Frontal cortex (tissue), 3 donors: ENCODE measurements at regions not wholly inside any gene's neighbourhood (a gene's known extent, or its start where the extent isn't known, plus 50 kb on each side); places are given as distances from the start of the nearest gene placed in this dataset.
"Not testable (repeated sequence)": the region's sequence is repeated elsewhere in the genome, so short reads cannot be mapped to it uniquely, and the experiment has no call there.

Experiments used
- DNase-seq, 2 donors: peaks; one replicate each; pipeline ENCODE4 v3.0.0; 2012; ENCODE audit warnings: low spot score in 2 of 2
- FAIRE-seq: peaks from 2 replicates; lab custom pipeline; 2012; peaks lifted over from hg19 to GRCh38; lab: Jason Lieb, UNC
- donor health status: control.
- donor health status: control.
- donor health status: control.

DNA sequence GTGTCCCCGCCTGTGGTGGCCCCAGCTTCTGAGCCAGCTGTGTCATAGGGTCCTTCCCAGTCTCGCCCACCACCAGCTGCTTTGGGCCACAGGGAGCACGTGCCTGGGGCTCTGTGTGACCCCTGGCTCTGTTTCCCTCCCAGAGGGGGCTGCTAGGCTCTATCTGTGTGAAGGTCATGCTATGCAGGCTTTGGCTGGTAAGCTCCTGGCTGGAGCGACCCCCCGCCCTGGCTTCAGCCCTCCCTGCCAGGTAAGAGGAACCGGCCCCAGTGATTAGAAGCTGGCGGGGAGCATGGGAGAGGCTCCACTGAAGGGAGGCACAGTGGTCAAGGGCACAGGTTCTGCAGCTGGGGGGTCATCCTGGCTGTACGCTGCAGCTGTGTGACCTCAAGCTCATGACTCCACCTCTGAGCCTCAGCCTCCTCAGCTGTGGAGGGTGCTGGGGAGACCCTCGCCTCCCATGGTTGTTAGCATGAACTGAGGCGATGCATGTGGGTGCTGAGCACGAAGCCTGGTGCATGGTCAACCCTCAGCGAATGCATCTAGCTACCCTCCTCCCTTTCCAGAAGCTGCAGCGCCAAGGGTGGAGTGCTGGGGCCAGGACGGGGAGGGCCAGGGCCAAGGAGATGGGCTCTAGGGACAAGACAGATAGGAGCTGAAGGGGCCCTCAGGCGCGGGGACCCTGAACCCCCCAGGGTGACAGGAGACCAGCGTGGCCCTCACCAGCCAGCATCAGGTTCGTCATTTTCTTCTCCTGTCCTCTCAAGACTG lies 163.8 kb upstream of the MVB12B start:
- FAIRE-seq = no peak
- no peak for DNase-seq

DNA sequence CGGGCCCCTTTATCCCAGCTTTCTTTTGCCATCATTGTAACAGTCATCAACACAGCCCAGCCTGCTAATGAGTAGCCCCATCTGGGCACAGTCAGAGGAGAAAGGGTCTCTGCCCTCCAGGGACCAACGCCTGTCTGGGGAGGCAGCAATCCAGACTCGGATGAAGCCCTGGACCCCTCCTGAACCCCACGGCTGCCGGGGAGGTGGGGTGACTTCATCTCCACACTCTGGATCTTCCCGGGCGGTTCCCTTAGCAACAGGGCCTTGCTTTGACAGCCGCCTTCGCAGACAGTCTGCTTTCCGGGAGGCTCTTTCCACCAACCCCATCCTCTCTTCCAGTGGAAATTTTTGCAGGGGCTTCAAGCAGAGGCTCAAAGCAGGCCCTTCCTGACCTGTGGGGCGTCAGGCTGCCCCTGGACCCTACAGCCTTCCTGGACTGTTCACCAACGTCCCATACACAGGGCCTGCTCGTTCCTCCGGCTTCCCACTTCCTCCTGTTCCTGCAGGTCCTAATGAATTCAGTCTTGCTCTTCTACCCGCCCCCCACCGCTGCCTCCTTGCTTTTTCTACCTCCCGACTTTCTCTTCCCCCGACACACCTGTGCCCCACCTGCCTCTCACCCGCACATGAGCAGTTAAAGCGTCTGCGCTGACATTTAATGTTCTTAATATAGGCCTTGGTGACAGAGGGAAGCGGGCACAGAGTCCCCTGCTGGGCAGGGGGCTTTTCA lies 161.7 kb upstream of the MVB12B start:
- no peak for DNase-seq
- no peak for FAIRE-seq

DNA sequence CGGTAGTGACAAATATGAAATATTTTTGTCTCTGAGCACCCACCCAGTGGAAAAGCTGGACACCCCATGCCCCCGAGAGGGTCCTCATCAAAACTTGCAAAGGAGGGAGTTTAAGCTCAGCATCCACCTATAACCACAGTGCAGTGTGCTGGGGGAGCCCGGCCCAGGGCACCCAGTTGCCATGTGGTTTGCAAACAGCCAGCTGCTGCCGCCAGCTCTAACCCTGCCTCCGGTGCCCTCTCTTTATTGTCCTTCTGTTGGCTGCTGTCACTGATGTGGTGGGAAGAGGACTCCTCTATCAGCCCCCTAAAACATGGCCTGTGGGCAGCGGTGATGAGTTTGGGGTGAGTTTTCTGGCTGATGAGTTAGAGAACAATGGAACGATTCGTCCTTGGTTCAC lies 160.9 kb upstream of the MVB12B start:
- FAIRE-seq (no peak), DNase-seq (no peak)

DNA sequence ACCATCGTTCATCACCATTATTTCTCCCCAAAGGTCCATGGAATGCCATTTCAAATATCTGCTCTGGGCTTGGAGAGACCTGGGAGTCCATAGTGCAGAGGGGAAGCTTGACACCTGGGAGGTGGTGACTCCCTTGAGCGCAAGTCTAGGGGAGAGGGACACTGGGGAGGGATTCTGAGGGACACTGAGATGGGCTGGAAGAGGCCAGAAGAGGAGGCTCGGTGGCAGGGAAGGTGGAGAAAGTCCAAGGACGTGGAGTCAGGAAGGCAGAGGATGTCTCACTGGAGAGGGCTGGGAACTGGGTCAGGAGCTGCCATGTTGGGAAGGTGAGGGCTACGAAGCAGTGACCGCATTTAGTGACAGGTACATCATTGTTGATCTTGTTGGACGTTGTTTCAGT lies 160.3 kb upstream of the MVB12B start:
- FAIRE-seq (no peak), DNase-seq (no peak)

DNA sequence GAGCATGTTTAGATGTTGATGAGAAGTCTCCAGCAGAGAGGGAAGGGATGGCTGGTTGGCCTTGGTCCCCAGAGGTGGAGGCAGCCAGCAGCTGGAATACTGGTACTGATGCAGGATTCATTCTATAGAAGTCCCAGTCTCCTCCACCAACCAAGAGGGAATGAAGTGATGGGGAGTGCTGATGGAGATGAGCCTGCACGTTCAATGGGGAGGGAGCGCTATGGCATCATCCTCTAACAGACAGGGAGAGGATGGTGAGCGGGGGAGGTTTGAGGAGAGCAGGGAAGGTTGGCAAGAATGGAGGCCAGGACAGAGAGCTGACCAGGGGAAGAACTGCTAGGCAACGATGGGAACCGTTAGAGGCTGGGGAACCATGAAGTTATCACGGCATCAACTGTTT lies 159.8 kb upstream of the MVB12B start:
- no peak for FAIRE-seq
- DNase-seq = no peak

DNA sequence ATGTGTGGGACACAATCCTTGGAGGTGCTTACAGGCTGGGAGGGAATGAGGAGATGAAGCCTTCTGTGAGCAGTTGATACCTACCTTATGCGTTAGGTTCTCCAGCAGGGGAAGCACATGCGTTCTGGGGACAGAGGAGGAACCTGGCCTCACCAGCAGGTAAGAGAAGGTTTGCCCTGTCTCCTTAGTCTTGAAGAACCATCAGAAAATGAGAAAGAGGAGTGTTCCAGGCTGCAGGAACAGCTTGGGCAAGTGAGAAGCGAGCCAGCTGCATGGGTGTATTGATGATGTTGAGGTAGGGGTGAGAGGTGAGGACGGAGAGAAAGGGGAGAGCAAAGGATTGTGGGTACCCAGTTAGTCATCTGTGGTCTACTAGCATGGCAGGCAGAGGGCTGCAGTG lies 156.9 kb upstream of the MVB12B start:
- FAIRE-seq = no peak
- DNase-seq = no peak

DNA sequence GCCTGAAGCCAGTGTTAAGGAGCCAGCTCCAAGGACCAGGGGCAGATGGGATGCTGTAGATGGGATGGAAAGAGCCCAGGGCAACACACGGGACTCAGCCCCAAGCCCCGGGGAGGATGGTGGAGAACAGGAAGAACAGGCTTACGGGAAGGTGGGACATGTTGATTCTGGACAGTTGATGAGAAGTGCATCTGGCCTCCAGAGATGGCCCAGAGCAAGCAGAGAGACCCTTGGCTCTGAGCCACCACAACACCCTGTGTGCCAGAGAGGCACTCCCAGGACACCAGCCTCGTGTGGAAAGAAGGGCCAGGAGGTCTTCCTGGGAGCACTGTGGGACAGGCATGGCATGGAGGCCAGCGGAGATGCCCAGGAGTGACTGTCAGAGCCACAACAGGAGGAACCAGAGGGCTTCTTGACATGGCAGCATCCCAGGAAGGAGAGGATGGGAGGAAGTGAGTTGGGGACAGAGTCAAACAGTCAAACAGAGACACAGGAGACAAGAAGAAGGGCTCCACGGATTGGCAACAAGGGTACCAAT lies 156.3 kb upstream of the MVB12B start:
- DNase-seq (no peak), FAIRE-seq (no peak)

DNA sequence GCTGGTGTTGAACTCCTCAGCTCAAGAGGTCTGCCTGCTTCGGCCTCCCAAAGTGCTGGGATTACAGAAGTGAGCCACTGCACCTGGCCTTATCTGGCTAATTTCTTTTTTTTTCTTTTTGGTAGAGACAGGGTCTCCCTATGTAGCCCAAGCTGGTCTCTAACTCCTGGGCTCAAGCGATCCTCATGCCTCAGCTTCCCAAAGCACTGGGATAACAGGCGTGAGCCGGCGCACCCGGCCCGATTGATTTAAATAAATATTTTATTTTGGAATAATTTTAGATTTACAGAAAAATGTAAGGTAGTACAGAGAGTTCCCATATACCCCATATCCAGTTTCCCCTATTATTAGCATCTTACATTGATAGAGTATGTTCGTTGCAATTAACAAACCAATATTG lies 155.0 kb upstream of the MVB12B start:
- DNase-seq (no peak), FAIRE-seq (no peak)

DNA sequence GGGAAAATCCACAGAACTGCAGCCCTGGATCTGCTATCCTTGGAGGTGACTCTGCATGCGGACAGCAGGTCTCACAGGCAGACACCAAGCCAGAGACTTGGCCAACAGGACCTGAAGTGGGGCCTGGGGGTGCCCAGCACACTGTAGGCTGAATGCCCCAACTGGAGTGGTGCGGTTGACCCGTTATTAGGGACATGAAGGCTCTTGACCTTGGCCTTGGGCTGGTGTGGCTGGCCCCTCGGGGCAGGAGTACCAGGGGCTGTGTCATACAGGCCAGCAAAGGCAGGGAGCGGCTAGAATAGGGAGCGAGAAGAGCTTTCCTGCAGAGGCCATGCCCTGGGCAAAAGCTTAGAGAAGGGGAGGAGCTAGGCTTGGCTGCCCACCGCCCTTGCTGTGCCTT lies 153.2 kb upstream of the MVB12B start:
- FAIRE-seq = no peak

DNA sequence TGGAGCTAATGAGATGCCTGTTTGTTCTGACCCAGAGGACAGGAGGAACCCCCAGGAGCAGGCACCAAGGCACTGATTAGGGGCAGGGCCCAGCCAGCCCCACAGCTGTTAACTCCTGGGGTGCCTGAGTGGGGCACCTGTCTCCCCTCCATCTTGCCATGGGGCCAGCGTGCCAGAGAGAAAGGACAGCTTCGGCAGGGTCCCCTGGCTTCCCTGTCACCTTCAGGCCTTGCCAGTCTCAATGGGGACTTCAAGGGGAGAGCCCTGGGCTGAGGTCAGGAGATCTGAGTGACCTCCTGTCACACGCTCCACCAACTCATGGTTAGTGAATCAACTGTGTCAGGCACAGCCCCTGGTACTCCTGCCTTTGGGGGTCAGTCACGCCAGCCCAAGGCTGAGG lies 152.7 kb upstream of the MVB12B start:
- DNase-seq = no peak
- no peak for FAIRE-seq

More for the DNA sequence above, 153.2 kb upstream of the MVB12B start:
- DNase-seq = no peak

DNA sequence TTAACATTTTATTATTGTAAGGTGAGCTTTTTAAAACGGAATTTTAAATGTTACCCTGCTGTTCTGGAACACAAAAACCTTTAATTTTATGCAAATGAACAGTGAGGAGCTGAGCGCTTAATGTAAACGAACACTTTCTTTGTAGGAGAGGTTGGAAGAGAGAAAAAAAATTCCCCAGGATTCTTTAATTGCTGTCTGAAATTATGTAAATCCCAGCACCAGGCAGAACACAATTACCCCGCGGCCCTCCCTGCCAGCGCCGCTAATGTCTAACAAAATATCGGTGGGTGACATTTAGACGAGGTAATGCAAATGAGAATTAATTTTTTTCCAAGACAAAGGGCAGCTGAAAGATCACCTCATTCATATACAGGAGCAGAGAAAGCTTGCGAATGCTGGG lies 143.4 kb upstream of the MVB12B start:
- DNase-seq = no peak
- FAIRE-seq = no peak

DNA sequence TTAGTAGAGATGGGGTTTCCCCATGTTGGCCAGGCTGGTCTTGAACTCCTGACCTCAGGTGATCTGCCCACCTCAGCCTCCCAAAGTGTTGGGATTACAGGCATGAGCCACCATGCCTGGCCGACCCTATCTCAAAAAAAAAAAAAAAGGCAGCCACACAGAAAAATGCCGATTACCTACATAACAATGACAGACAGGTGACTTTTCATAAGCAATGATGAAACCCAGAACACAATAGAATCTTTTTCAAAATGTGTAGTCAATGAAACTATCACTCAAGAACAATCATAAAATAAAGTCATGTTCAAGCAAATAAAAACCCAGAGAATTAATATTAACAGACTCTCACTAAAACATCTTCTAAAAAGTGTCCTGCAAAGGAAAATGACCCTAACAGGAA lies 135.6 kb upstream of the MVB12B start:
- DNase-seq = not testable (repeated sequence)

DNA sequence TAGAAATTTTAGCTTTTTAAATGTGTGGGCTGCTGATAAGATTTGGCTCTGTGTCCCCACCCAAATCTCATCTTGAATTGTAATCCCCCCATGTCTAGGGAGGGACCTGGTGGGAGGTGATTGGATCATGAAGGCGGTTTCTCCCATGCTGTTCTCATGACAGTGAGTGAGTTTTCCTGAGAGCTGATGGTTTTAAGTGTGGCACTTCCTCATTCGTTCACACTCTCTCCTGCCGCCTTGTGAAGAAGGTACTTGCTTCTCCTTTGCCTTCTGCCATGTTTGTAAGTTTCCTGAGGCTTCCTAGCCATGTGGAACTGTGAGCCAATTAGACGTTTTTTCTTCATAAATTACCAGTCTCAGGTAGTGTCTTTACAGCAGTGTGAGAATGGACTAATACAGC lies 127.8 kb upstream of the MVB12B start:
- FAIRE-seq (no peak), DNase-seq (no peak)

More for the DNA sequence above, 135.6 kb upstream of the MVB12B start:
- FAIRE-seq = not testable (repeated sequence)

DNA sequence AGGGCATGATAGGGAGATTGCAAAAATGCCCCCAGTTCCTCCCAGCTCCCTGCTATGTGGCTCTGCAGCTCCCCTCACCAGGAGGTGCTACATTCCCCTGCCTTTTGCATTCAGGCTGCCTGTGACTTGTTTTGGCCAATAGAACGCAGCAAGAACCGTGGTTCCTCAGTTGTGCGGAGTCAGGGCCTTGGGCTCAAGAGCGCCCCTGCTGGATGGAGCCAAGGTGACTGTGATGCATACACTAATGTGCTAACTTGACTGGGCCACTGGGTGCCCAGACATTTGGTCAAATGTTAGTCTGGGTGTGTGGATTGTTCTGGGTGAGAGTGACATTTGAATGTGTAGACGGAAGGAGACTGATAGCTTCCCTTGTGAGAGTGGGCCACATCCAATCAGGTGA lies 123.3 kb upstream of the MVB12B start:
- no peak for FAIRE-seq
- DNase-seq = no peak

DNA sequence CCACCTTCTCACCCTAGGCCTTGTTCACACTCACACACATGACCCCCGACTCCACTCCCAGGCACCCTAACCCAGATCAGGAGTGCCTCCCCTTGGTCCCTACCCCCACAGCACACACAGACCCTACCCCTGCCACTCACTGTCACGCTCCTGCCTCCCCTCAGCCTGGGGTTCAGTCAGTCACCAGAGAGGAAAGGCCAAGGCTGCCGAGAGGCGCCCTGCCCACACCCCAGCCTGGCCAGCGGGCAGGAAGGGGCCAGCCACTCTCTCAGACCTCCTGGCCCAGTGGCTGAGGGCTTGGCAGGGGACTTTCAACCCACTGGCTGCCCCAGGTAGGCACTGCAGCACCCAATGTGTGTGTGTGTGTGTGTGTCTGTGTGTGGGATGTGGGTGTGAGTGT lies 122.4 kb upstream of the MVB12B start:
- FAIRE-seq = no peak
- DNase-seq = no peak

DNA sequence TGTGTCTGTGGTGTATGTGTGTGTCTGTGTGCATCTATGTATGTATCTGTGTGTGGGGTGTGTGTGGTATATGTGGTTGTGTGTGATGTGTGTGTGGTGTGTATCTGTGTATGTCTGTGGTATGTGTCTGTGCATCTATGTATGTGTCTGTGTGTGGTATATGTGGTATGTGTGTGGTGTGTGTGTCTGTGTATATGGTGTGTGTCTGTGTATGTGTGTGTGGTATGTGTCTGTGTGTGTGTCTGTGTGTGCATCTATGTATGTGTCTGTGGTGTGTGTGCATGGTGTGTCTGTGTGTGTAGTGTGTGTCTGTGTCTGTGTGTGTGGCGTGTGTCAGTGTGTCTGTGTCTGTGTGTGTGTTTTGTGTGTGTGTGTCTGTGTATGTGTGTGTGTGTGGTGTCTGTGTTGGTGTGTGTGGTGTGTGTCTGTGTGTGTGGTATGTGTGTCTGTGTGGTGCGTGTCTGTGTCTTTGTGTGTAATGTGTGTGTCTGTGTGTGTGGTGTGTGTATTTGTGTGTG lies 121.9 kb upstream of the MVB12B start:
- FAIRE-seq (no peak), DNase-seq (no peak)

DNA sequence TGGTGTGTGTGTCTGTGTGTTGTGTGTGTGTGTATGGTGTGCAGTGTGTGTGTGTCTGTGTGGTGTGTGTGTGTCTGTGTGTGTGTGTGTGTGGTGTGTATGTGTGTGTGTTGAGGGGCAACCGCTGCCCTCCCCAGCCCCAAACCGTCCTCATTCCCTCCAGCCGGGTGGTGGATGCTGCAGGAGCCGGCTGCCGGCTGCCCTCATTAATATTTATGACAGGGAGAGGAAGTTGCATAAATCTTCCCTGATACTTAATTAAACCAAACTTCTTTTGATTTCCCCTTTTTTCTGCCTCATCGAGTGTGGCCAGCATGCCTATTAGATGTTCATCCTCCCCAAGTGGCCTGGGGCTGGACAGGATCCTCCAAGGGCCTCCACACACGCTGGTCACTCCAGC lies 121.4 kb upstream of the MVB12B start:
- FAIRE-seq = no peak
- DNase-seq = no peak

DNA sequence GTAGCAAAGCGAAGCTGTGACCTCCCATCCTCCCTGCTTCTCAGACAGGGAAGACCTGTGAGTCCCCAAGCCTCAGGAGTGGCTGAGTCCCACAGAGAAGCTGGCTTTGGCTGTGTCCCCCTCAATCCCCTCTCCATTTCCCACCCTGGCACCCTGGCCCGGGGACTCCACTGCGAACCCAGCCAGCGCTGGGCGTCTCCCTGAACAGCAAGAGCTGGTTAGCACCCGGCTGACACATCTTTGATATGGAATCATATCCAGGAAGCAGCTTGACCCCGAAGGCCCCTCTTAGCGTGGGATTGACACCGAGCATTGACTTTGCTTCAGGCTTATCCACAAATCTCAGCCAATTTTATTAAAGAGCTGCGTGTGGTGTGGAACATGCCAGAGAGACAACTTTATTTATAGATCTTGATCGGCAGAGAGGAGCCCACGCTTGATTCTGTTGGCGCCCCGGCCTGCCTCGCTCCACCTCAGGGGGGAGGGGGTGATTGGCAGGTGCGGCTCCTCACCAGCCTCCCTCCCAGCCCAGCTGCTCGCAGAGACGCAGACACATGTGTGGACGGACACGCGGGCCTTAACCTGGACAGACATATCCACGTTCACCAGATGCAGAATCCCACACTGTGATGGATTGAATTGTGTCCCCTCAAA lies 120.7 kb upstream of the MVB12B start:
- FAIRE-seq = no peak

DNA sequence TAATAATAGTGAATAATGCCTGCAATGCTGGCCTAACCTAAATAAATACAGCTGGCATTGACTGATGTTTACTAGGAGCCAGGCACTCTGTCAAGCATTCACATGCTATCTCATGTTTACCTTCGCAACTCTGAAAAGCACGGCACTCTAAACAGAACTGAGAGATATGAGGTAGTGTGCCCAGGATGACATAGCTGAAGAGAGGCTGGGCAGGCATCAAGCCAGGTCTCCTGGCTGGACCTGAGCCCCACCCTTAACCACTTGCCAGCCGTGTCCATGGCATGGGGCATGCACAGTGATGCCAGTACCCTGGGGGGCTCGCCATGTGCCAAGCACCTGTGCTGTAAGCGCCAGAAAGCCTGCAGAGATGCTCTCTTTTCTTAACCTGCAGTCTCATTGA lies 119.4 kb upstream of the MVB12B start:
- FAIRE-seq (no peak), DNase-seq (no peak)

More for the DNA sequence above, 120.7 kb upstream of the MVB12B start:
- no peak for DNase-seq

DNA sequence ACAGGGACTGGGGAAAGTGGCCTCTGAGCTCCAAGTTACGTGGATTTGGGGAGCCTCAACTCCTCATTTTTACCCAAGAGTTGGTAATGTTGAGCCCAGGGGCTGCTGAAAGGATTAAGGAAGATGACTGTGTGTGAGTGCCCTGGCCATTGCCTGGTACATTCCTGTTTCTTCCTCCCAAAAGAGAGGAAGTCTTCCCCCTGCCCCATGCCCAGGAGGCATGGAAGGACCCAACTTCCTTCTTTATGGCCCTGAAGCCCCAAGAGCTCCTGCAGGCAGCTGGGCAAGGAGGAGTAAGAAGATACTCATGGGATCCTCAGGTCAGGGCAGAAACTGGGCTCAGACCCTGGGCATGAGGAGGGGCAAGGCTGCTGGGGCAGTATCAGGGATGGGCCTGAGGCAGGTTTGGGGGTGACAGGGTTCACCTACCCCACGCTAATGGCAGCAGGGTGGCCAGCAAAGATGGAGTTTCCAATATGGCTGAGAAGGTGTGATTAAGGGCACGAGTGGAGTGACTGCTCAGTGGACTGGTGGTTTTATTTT lies 118.3 kb upstream of the MVB12B start:
- FAIRE-seq (no peak), DNase-seq (no peak)
